ENCODE measurements at regions not wholly inside any gene's neighbourhood (a gene's known extent, or its start where the extent isn't known, plus 50 kb on each side); places are given as distances from the start of the nearest gene placed in this dataset.

GRCh38 chr12:19951664-19952063 is 416.7 kb upstream of the PDE3A start:
- POLR2A ChIA-PET: no interaction called here
- no peak for TF ChIP-seq CTCF (IDR thresholded peaks at IDR 0.05; ENCODE audit: low read depth, low read length)
- Histone ChIP-seq H3K4me3 (ENCODE audit: low read depth, low read length) (no peak overlapping the region), H3K27me3 (ENCODE audit: control insufficient read depth, insufficient read depth, low read length) (no peaks in the 10 kb centered on the region), H3K9me3 (ENCODE audit: control insufficient read depth, insufficient read depth, low read length) (no peaks in the 10 kb centered on the region), H3K27ac (ENCODE audit: low read depth, low read length) (no peak overlapping the region)
- no peak for DNase-seq (ENCODE audit: low read depth, low spot score)
- CTCF ChIA-PET: interaction anchor here (1.0 kb wide), 1 partner anchor 36 kb away, joined by 3 read pairs; no protein-coding TSS in a partner anchor

- Histone ChIP-seq H3K27me3 (ENCODE audit: control insufficient read depth, insufficient read depth, low read length) (no peaks in the 10 kb centered on the region), H3K27ac (ENCODE audit: low read depth, low read length) (no peak overlapping the region), H3K9me3 (ENCODE audit: control insufficient read depth, insufficient read depth, low read length) (no peaks in the 10 kb centered on the region), H3K4me3 (ENCODE audit: low read depth, low read length) (no peak overlapping the region)
- ChIA-PET POLR2A (no interaction called here), CTCF (no interaction called here)
- no peak for DNase-seq (ENCODE audit: low read depth, low spot score)
- no peak for TF ChIP-seq CTCF (IDR thresholded peaks at IDR 0.05; ENCODE audit: low read depth, low read length)
Observed at GRCh38 chr12:19953734-19954133, 414.6 kb upstream of the PDE3A start.

GRCh38 chr12:19954163-19954562 is 414.2 kb upstream of the PDE3A start:
- Histone ChIP-seq H3K27ac (ENCODE audit: low read depth, low read length) (no peak overlapping the region), H3K27me3 (ENCODE audit: control insufficient read depth, insufficient read depth, low read length) (no peaks in the 10 kb centered on the region), H3K9me3 (ENCODE audit: control insufficient read depth, insufficient read depth, low read length) (no peaks in the 10 kb centered on the region), H3K4me3 (ENCODE audit: low read depth, low read length) (no peak overlapping the region)
- no peak for TF ChIP-seq CTCF (IDR thresholded peaks at IDR 0.05; ENCODE audit: low read depth, low read length)
- POLR2A ChIA-PET: no interaction called here
- CTCF ChIA-PET: no interaction called here
- DNase-seq (ENCODE audit: low read depth, low spot score): no peak

- no peak for DNase-seq (ENCODE audit: low read depth, low spot score)
- ChIA-PET POLR2A (no interaction called here), CTCF (no interaction called here)
- no peaks in the 10 kb centered on the region for H3K9me3 ChIP-seq (ENCODE audit: control insufficient read depth, insufficient read depth, low read length)
- TF ChIP-seq CTCF (IDR thresholded peaks at IDR 0.05; ENCODE audit: low read depth, low read length): no peak
- no peak overlapping the region for H3K4me3 ChIP-seq (ENCODE audit: low read depth, low read length)
- H3K27me3 ChIP-seq (ENCODE audit: control insufficient read depth, insufficient read depth, low read length): no peaks in the 10 kb centered on the region
- no peak overlapping the region for H3K27ac ChIP-seq (ENCODE audit: low read depth, low read length)
Observed at GRCh38 chr12:19957308-19958125, 410.8 kb upstream of the PDE3A start.

GRCh38 chr12:19958389-19958788 is 409.9 kb upstream of the PDE3A start:
- DNase-seq (ENCODE audit: low read depth, low spot score): no peak
- ChIA-PET POLR2A (no interaction called here), CTCF (no interaction called here)
- TF ChIP-seq CTCF (IDR thresholded peaks at IDR 0.05; ENCODE audit: low read depth, low read length): no peak
- Histone ChIP-seq H3K27ac (ENCODE audit: low read depth, low read length) (no peak overlapping the region), H3K27me3 (ENCODE audit: control insufficient read depth, insufficient read depth, low read length) (no peaks in the 10 kb centered on the region), H3K9me3 (ENCODE audit: control insufficient read depth, insufficient read depth, low read length) (no peaks in the 10 kb centered on the region), H3K4me3 (ENCODE audit: low read depth, low read length) (no peak overlapping the region)
